ENCODE measurements at regions not wholly inside any gene's neighbourhood (a gene's known extent, or its start where the extent isn't known, plus 50 kb on each side); places are given as distances from the start of the nearest gene placed in this dataset.

- no peak for TF ChIP-seq CTCF (IDR thresholded peaks at IDR 0.05)
- ATAC-seq (peak in 1 of 2 donors; percentile 48), DNase-seq (no peak)
- no peaks in the 10 kb centered on the region for H3K36me3 ChIP-seq
- no peak overlapping the region for H3K4me3 ChIP-seq
- H3K4me1 ChIP-seq: no peaks in the 10 kb centered on the region
- no peaks in the 10 kb centered on the region for H3K27me3 ChIP-seq (ENCODE audit: low read depth)
- H3K9me3 ChIP-seq: no peaks in the 10 kb centered on the region
- intact Hi-C loops (cut with DNase I): no loop called here
- no peak overlapping the region for H3K27ac ChIP-seq
Measured at GRCh38 chr3:153355559-153355958, 193.5 kb downstream of the RAP2B start.

GRCh38 chr3:153356908-153357307, 194.9 kb downstream of the RAP2B start:
- no peak for DNase-seq
- intact Hi-C loops (cut with DNase I): no loop called here
- H3K9me3 ChIP-seq: no peaks in the 10 kb centered on the region
- no peak overlapping the region for H3K27ac ChIP-seq
- ATAC-seq: no peak
- no peaks in the 10 kb centered on the region for H3K36me3 ChIP-seq
- no peaks in the 10 kb centered on the region for H3K4me1 ChIP-seq
- no peaks in the 10 kb centered on the region for H3K27me3 ChIP-seq (ENCODE audit: low read depth)
- no peak for TF ChIP-seq CTCF (IDR thresholded peaks at IDR 0.05)
- H3K4me3 ChIP-seq: no peak overlapping the region

GRCh38 chr3:153357436-153357835, 195.4 kb downstream of the RAP2B start:
- DNase-seq: no peak
- H3K27me3 ChIP-seq (ENCODE audit: low read depth): no peaks in the 10 kb centered on the region
- no peaks in the 10 kb centered on the region for H3K9me3 ChIP-seq
- H3K27ac ChIP-seq: no peak overlapping the region
- H3K36me3 ChIP-seq: no peaks in the 10 kb centered on the region
- intact Hi-C loops (cut with DNase I): no loop called here
- no peaks in the 10 kb centered on the region for H3K4me1 ChIP-seq
- peak in 1 of 2 donors; percentile 81 for ATAC-seq
- TF ChIP-seq CTCF (IDR thresholded peaks at IDR 0.05): no peak
- no peak overlapping the region for H3K4me3 ChIP-seq

GRCh38 chr3:153369561-153370374, 207.7 kb downstream of the RAP2B start:
- Histone ChIP-seq H3K4me1 (peaks cover 8% of the 10 kb centered on the region), H3K27me3 (ENCODE audit: low read depth) (no peaks in the 10 kb centered on the region), H3K4me3 (no peak overlapping the region), H3K9me3 (no peaks in the 10 kb centered on the region), H3K27ac (no peak overlapping the region), H3K36me3 (no peaks in the 10 kb centered on the region)
- no peak for DNase-seq
- intact Hi-C loops (cut with DNase I): no loop called here
- ATAC-seq: no peak
- no peak for TF ChIP-seq CTCF (IDR thresholded peaks at IDR 0.05)

- no peaks in the 10 kb centered on the region for H3K27me3 ChIP-seq (ENCODE audit: low read depth)
- intact Hi-C loops (cut with DNase I): no loop called here
- no peaks in the 10 kb centered on the region for H3K9me3 ChIP-seq
- H3K27ac ChIP-seq: no peak overlapping the region
- no peaks in the 10 kb centered on the region for H3K36me3 ChIP-seq
- H3K4me3 ChIP-seq: no peak overlapping the region
- DNase-seq: no peak
- H3K4me1 ChIP-seq: peaks cover 8% of the 10 kb centered on the region
- ATAC-seq: no peak
- TF ChIP-seq CTCF (IDR thresholded peaks at IDR 0.05): no peak
Measured at GRCh38 chr3:153370680-153371079, 208.7 kb downstream of the RAP2B start.
